ENCODE measurements at regions not wholly inside any gene's neighbourhood (a gene's known extent, or its start where the extent isn't known, plus 50 kb on each side); places are given as distances from the start of the nearest gene placed in this dataset.

DNA sequence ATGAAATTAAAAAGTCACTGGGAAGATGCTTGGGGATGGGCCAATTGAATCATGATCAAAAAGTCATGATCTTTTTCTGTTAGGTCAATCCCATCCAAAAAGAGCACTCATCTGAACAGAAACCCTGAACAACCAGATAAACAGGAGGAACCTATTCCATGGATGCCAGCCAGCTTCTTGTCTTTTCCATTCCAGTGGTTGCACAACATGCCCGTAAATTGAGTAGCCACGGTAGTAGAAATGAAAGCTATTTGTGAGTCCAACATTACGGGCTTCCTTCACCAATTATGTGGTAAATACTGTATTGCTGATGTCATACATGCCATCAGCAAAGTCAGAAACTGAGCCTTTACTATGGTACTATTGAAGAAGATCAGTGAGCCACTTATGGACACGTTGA is 982.4 kb upstream of the HS3ST1 start:
- TF ChIP-seq, protein P1, sequence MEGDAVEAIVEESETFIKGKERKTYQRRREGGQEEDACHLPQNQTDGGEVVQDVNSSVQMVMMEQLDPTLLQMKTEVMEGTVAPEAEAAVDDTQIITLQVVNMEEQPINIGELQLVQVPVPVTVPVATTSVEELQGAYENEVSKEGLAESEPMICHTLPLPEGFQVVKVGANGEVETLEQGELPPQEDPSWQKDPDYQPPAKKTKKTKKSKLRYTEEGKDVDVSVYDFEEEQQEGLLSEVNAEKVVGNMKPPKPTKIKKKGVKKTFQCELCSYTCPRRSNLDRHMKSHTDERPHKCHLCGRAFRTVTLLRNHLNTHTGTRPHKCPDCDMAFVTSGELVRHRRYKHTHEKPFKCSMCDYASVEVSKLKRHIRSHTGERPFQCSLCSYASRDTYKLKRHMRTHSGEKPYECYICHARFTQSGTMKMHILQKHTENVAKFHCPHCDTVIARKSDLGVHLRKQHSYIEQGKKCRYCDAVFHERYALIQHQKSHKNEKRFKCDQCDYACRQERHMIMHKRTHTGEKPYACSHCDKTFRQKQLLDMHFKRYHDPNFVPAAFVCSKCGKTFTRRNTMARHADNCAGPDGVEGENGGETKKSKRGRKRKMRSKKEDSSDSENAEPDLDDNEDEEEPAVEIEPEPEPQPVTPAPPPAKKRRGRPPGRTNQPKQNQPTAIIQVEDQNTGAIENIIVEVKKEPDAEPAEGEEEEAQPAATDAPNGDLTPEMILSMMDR (IDR thresholded peaks at IDR 0.05): no peak
- no peak for TF ChIP-seq ZFX (IDR thresholded peaks at IDR 0.05; ENCODE audit: borderline replicate concordance)
